ENCODE measurements at regions not wholly inside any gene's neighbourhood (a gene's known extent, or its start where the extent isn't known, plus 50 kb on each side); places are given as distances from the start of the nearest gene placed in this dataset.

- no peak for TF ChIP-seq ZBTB17 (CRISPR knock-in tag; IDR thresholded peaks at IDR 0.05)
- TF ChIP-seq KLF16 (IDR thresholded peaks at IDR 0.05) = no peak
- TF ChIP-seq CBFA2T2 (conservative IDR thresholded peaks at IDR 0.05) = no peak
- TF ChIP-seq MCM2 (IDR thresholded peaks at IDR 0.05; ENCODE audit: low read depth) = no peak
- TF ChIP-seq ZNF197 (CRISPR knock-in tag; IDR thresholded peaks at IDR 0.05; ENCODE audit: low read depth) = no peak
- TF ChIP-seq CBX1 (IDR thresholded peaks at IDR 0.05; ENCODE audit: low read depth) = 0 out of 2 replicates have a peak, but pooled peaks have one; percentile 35
- TF ChIP-seq HDAC6 (IDR thresholded peaks at IDR 0.05; ENCODE audit: low read depth, low read length) = no peak
- peak; percentile 89 for TF ChIP-seq PML (IDR thresholded peaks at IDR 0.05; ENCODE audit: low read length)
- TF ChIP-seq CBX2 (IDR thresholded peaks at IDR 0.05; ENCODE audit: insufficient read depth, low read length, poor library complexity, severe bottlenecking) = no peak
- no peak for TF ChIP-seq PRPF4 (IDR thresholded peaks at IDR 0.05; ENCODE audit: insufficient read depth, low read depth, low read length, poor library complexity, severe bottlenecking)
- no peak for TF ChIP-seq BRF2 (IDR thresholded peaks at IDR 0.05; ENCODE audit: borderline replicate concordance, insufficient read depth, insufficient read length)
- no peak for TF ChIP-seq ETV5 (CRISPR knock-in tag; IDR thresholded peaks at IDR 0.05; ENCODE audit: low read depth)
- peak; percentile 85 for TF ChIP-seq POLR2A (conservative IDR thresholded peaks at IDR 0.05)
- TF ChIP-seq MLX (CRISPR knock-in tag; conservative IDR thresholded peaks at IDR 0.05) = no peak
- TF ChIP-seq CHCHD3 (CRISPR knock-in tag; IDR thresholded peaks at IDR 0.05) = peak; percentile 79; the same call in 1 of the 2 replicates
- no peak for TF ChIP-seq ZC3H4 (CRISPR knock-in tag; IDR thresholded peaks at IDR 0.05; ENCODE audit: borderline replicate concordance)
- no peak for TF ChIP-seq MECOM (CRISPR knock-in tag; IDR thresholded peaks at IDR 0.05)
- no peak for TF ChIP-seq SRSF3 (IDR thresholded peaks at IDR 0.05; ENCODE audit: insufficient read depth, low read length)
- TF ChIP-seq ERF (CRISPR knock-in tag; IDR thresholded peaks at IDR 0.05) = no peak
- no peak for TF ChIP-seq NONO (IDR thresholded peaks at IDR 0.05; ENCODE audit: low read depth in 2 of 2, low read length in 1 of 2)
- TF ChIP-seq ZHX1 (conservative IDR thresholded peaks at IDR 0.05; ENCODE audit: low read length) = no peak
- no peak for TF ChIP-seq CREB3L1 (IDR thresholded peaks at IDR 0.05; ENCODE audit: borderline replicate concordance, low read depth)
- no peak for TF ChIP-seq NR1H2 (CRISPR knock-in tag; IDR thresholded peaks at IDR 0.05)
Observed at GRCh38 chr13:44692173-44692713, 116.1 kb upstream of the TSC22D1 start (continued).
